CD4-positive, alpha-beta T cell treated with Interleukin-4 for 4 hours (primary cell): ENCODE measurements at regions not wholly inside any gene's neighbourhood (a gene's known extent, or its start where the extent isn't known, plus 50 kb on each side); places are given as distances from the start of the nearest gene placed in this dataset.

ENCODE experiments used
- DNase-seq: peaks from one replicate; pipeline ENCODE4 v3.0.0-alpha.2; 2020

DNA sequence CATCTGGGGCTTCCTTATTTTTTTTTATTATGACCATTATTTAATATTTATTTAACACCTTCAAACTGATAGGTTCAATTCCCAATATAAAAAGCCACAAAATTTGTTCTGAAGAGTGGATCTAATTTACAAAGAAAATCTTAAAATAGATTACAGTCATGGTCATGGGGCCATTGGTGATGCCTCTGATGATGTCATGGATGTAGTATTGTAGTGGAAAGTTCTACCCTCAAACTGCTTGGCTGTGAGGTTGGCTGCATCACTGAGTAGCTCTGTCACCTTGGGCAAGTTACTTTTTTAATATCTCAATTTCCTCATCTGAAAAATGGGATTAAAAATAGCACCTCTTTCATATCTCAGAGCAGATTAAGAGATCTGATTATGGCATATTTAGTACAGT is 128.5 kb downstream of the DKK1 start:
- DNase-seq = no peak

DNA sequence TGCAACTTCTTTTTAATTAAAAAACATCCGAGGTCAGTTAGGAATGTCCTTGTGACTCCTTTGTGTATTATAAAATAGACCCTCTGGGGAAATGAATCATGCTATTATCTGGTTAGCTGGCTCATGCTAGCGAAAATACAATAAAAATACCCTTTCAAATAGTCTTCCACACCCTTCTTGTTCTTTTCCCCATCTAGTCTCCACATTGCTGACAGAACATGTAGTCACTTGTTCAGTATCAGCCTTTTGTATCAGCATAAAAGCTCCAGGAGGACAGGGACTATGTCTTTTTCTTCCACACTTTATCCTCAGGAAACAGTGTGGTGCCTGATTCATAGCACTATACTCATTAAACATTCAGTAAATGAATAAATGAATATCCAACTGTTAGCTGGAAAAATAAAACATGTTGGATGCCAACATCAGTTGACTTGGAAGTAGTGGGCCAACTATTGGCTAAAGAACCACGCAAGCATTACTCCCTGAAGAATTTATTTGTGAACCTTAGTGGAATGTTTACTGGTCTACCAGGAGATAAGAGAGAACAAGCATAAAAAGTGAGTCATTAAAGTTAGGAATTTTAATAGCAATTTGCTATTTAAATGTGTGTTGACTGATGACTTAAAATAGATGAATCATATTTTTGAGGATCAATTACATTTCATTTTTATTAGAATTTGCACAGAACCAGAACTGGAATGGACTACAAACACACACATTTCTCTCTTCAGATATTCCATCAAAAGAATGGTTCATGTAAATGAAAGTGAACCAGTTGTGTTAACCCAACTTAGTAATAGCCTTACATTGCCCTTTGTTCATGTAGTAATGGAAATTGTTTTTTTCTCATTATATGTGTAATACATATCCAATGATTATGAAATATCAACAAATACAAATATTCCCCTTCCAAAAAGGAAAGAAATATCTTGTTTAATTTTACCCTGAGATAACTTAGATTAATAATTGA is 129.6 kb downstream of the DKK1 start:
- no peak for DNase-seq

DNA sequence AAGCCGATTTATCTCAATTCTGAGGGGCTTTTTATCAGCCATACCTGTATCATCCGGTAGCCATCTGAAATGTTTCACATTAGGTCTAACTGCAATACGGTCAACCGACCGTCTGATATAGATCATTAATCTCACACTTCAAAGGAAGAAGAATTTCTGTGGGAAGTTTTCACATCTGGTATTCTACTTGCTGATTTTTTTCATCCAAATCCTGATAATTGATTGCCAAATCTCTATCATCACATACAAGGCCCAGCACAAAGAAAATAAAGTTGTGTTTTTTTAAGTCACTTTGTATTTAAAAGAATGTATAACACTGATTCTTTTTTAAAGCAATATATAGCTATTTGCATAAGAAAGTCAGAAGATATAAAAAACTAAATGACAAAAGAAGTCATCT is 132.3 kb downstream of the DKK1 start:
- no peak for DNase-seq

- DNase-seq = no peak
Observed at GRCh38 chr10:52447931-52448353, 133.9 kb downstream of the DKK1 start.

- no peak for DNase-seq
Observed at GRCh38 chr10:52450762-52451291, 136.7 kb downstream of the DKK1 start.

- DNase-seq = no peak
Observed at GRCh38 chr10:52451817-52452216, 137.7 kb downstream of the DKK1 start.

- DNase-seq = no peak
Observed at GRCh38 chr10:52452600-52453493, 138.8 kb downstream of the DKK1 start.

DNA sequence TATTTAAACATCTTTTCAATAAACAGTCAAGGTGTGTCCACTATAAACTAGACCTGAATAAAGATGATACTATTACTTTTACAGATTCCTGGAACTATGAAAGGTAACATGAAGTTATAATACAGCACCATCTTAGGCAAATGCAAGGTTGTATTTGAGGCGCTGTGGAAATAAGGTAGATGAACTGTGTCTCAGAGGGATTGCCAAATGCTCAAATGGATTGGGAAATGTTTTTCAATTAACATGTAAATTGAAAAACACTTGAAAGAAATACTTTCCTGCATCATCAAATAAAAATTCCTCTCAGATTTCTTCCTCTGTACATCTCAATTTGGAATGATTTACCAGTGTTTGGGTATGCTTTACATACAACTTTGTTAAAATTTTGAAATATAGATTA is 139.4 kb downstream of the DKK1 start:
- no peak for DNase-seq

- no peak for DNase-seq
Observed at GRCh38 chr10:52454491-52454890, 140.4 kb downstream of the DKK1 start.

GRCh38 chr10:52455098-52455497 is 141.0 kb downstream of the DKK1 start:
- no peak for DNase-seq

DNA sequence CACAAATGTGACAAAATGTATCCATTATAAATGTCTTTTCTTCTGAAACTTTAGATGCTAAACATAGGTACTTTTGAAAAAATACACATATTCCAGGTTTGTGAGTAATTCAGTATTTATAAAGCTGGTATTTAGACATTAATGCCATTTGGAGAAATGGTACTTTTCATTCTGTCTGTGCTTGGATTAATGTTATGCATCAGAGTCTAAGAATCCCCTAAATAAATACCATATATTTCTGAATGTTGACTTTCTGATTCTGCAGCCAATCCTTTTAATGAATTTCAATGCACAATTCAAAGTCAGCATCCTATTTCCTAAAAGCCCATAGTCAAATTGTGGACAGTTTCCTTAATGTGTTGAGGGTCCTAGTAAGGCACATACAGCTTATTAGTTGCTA is 145.0 kb downstream of the DKK1 start:
- no peak for DNase-seq

DNA sequence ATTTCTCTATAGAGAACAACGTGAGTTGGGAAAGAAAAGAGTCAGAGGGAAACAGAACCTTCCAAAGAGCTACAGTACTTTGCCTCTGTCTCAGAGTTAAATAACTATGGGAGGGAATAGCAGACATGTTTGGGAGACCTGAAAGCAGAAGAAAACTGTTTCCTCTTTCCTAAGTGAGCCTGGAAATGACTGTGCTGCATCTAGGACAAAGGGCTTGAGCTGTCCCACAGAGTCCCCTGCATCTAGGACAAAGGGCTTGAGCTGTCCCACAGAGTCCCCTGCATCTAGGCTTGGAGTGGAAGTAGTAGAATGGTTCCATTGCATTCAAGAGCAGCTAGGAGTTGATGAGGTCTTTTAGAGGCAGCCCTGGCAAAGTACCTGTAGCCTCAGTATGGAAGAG is 149.7 kb downstream of the DKK1 start:
- no peak for DNase-seq

- no peak for DNase-seq
Observed at GRCh38 chr10:52464368-52465124, 150.5 kb downstream of the DKK1 start.

DNA sequence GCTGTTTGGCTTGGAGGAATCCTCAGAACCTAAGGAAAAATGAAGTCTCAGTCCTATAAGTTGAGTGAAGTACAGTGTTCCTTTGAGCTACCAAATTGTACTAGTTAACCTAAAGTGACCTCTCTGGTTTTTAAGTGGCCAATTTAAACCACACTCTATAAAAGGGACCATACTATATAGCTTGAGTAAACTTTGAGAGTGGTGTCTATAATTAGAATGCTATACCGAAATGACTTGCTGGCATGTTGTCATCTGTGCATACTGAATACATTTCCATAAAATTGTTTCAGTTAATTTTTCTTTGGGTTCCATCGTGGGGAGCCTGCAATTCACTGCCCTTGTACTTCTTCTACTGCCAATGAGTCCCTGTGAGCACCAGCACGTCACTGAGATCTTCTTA is 151.1 kb downstream of the DKK1 start:
- no peak for DNase-seq

DNA sequence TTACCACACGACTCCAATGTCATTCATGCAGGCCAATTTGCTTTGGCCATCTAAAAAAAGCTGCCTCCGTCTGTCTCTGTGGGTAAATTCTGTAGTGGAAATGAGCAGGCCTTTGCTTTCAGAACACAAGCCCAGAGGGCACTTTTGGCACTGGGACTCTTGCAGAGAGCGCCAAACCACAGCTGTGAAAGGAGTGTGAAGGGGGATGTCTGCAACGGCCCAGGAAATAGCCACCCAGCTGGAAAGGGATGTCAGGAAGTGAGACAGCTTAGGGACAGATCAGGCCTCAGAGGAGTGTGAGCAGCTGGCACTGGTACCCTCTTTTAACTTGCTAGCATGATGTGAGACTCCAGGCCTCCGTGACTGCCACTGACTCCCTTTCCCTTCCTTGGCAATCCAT is 152.4 kb downstream of the DKK1 start:
- no peak for DNase-seq

DNA sequence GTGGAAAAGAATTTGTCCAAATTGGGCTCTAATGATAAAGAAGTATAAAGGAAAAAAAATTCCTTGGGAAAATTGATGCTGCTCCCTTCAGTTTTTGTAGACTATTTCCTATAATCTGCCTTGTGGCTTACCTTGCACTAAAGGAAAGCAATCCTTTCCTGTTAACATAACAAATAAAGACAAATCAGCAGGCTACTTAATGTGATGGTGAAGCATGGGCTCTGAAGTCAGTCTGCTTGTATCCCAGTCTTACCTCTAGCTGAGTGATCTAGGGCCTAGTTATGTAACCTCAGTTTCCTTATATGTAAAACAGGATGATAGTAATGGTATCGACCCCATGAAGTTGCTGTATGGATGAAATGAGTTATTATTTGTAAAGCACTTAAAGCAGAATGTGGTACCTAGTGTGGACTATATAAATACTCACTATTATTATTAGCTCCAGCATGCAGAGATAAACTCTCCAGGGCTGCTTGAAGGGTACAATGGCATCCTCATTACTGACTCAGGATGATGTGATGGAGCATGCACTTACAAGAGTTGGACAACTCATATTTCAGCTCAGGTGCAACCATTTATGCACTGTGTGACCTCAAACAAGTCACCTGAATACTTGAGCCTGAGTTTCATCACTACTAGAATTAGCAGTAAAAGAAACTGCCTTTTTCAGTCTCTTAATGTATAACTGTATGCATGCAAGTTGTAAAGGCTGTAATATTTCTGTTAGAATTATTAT is 156.1 kb downstream of the DKK1 start:
- DNase-seq = no peak

- DNase-seq = no peak
Observed at GRCh38 chr10:52472406-52473146, 158.5 kb downstream of the DKK1 start.

DNA sequence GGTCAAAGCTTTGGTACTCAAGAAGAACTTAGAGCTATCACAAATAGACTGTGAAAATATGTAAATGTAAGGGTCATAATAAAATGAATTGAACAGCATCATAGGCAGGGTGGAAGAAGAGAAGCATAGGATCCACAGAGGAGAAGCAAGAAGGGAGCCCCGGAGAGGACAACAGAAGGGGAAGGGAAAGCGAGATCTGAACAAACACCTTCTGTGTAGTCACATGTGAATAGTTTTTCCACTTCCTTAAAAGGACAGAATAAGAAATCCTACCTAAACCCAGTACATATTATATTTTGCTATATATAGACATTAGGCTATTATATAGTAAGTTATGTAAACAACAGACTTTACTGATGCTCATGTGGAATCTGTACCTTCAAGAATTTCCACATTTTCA is 160.2 kb downstream of the DKK1 start:
- DNase-seq = no peak

- no peak for DNase-seq
Observed at GRCh38 chr10:52477305-52477704, 163.2 kb downstream of the DKK1 start.

DNA sequence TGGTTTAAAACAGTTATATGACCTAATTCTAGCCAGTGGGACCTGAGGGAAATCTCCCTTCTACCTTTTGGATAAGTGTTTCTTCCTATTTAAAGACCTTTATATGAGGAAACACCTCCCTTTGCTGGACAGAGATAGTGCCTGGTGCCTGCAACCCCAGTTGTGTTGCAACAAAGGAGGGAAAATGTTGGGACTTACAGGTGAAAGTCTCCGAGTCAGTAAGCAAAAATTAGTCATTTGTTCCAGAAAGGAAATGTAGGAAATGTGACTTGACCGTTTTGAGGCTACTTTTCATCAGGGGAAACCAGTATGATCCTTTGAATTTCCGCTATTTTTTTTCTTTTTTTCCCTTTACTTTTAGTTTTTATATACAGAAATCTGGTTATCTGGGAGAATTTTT is 165.5 kb downstream of the DKK1 start:
- DNase-seq = no peak

DNA sequence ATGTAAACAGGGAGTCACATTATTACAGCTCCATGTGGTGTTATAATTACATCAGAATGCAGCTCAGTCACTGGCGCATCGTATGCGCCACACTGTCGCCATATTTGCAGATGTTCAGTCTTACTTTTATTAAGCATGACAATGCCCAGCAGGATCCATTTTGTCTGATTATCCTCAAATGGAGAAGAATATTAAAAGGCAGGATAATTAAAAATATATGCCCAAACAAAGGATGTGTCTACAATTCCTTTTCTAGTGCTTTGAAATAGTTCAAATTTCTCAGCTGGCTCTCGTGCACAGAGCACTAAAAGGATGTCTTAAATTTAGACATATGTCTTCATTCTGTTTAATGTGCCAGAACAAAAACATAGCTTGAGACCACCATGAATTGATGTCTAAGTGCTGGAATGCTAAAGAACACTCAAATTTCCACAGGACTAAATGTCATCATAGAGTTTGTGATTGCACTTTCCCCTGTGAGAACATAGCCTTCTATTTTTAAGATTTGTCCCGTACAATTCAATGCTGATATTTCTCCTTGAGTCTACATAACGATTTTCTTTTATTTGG is 168.0 kb downstream of the DKK1 start:
- no peak for DNase-seq
